ENCODE measurements at regions not wholly inside any gene's neighbourhood (a gene's known extent, or its start where the extent isn't known, plus 50 kb on each side); places are given as distances from the start of the nearest gene placed in this dataset.

DNA sequence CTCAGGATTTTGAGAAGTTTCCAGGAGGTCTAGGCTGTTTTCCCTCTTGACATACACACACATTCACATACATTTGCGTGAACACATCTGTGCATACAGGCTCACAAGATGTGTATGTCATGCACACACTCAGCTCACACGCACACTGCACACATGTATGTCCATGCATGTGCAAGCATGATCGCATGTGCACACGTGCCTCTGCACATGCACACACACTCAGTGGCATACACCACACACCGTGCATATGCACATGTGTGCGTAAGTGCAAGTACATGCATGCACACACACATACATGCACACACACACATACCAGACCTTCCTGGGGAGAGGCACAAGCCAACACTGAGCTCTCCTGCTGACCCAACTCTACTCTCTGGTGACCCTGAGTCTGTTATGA is 171.4 kb downstream of the RBFOX3 start:
- TF ChIP-seq, protein P1, sequence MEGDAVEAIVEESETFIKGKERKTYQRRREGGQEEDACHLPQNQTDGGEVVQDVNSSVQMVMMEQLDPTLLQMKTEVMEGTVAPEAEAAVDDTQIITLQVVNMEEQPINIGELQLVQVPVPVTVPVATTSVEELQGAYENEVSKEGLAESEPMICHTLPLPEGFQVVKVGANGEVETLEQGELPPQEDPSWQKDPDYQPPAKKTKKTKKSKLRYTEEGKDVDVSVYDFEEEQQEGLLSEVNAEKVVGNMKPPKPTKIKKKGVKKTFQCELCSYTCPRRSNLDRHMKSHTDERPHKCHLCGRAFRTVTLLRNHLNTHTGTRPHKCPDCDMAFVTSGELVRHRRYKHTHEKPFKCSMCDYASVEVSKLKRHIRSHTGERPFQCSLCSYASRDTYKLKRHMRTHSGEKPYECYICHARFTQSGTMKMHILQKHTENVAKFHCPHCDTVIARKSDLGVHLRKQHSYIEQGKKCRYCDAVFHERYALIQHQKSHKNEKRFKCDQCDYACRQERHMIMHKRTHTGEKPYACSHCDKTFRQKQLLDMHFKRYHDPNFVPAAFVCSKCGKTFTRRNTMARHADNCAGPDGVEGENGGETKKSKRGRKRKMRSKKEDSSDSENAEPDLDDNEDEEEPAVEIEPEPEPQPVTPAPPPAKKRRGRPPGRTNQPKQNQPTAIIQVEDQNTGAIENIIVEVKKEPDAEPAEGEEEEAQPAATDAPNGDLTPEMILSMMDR (IDR thresholded peaks at IDR 0.05; ENCODE audit: poor library complexity, severe bottlenecking), result no peak
- no peak for TF ChIP-seq EP300 (conservative IDR thresholded peaks at IDR 0.05; ENCODE audit: poor library complexity, severe bottlenecking)
- TF ChIP-seq EZH2 (IDR thresholded peaks at IDR 0.05; ENCODE audit: borderline replicate concordance, insufficient read depth, low read length, poor library complexity, severe bottlenecking), result no peak
- TF ChIP-seq RAD21 (conservative IDR thresholded peaks at IDR 0.05), result no peak
- TF ChIP-seq TAF1 (IDR thresholded peaks at IDR 0.05; ENCODE audit: low read depth), result no peak
- TF ChIP-seq POLR2AphosphoS5 (IDR thresholded peaks at IDR 0.05), result no peak
- no peak for TF ChIP-seq SMC3 (conservative IDR thresholded peaks at IDR 0.05; ENCODE audit: poor library complexity)

Measured in neural cell (in vitro differentiated cells).